ENCODE measurements at regions not wholly inside any gene's neighbourhood (a gene's known extent, or its start where the extent isn't known, plus 50 kb on each side); places are given as distances from the start of the nearest gene placed in this dataset.

- TF ChIP-seq CTCF (IDR thresholded peaks at IDR 0.05) = no peak
- no peak for TF ChIP-seq POLR2A (IDR thresholded peaks at IDR 0.05; ENCODE audit: low read depth)
Observed at GRCh38 chr2:168359082-168359481, 97.0 kb upstream of the CERS6 start.
